Mucosa of descending colon (tissue), 3 donors: ENCODE measurements at regions not wholly inside any gene's neighbourhood (a gene's known extent, or its start where the extent isn't known, plus 50 kb on each side); places are given as distances from the start of the nearest gene placed in this dataset.

ENCODE experiments used
- ATAC-seq: fragments of 200-7000 bp; cut with Tn5 transposase; one replicate; pipeline ENCODE4 v1.9.1; 2020; ENCODE audit warnings: mild to moderate bottlenecking, moderate library complexity
- DNase-seq, 3 donors: peaks; one replicate each; pipeline ENCODE4 v3.0.0-alpha.2; 2020
- H3K36me3 ChIP-seq: fragments of 200-600 bp; one replicate; pipeline ENCODE4 v1.8.0; 2021; ENCODE audit warnings: low read depth, mild to moderate bottlenecking
- H3K4me1 ChIP-seq: fragments of 200-600 bp; one replicate; pipeline ENCODE4 v1.8.0; 2021; ENCODE audit warnings: low read depth, mild to moderate bottlenecking
- H3K4me3 ChIP-seq: fragments of 200-600 bp; one replicate; pipeline ENCODE4 v1.8.0; 2021; ENCODE audit warnings: mild to moderate bottlenecking
- H3K9me3 ChIP-seq: fragments of 200-600 bp; one replicate; pipeline ENCODE4 v1.8.0; 2021; ENCODE audit warnings: mild to moderate bottlenecking
- intact Hi-C, 2 donors: fragments of 100-400 bp; cut with DNase I in 1 of 2; cut with micrococcal nuclease in 1 of 2; formaldehyde crosslinking; loops; one replicate each; pipeline versions ENCODE4 v1.11.0 to v1.11.1; 2022; cut with DNase I, micrococcal nuclease
- TF ChIP-seq, protein P1 (sequence below): fragments of 200-600 bp; IDR thresholded peaks from one replicate; pipeline ENCODE4 v1.8.0; 2022; ENCODE audit warnings: antibody characterized with exemption, mild to moderate bottlenecking
- donor health status: DM: no; HTN: no; CAD: no; lungs with moderate emphysema.
- donor health status: DM: no; HTN: no; CAD: no.
- donor health status: DM: no; HTN: yes; CAD: no.

DNA sequence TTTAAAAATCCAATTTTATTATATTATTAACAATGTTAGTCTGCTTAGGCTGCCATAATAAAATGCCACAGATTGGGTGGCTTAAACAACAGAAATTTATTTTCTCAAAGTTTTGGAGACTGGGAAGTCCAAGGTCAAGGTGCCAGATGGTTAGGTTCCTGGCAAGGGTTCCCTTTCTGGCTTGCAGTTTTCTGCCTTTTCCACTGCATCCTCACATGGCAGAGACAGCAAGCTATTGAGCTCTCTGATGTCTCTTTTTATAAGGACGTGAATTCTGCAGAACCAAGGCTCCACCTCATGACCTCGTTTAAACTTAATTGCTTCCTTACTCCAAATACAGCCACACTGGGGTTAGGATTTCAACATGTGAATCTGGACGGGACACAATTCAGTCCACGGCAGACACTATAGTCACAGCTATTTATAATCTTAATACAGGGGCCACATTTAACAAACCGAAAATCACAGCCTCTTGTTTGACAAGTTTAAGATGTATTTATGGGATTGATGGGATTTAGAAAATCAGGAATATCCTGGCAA, 174.9 kb upstream of the PUM3 start:
- Histone ChIP-seq H3K4me1 (no peaks in the 10 kb centered on the region), H3K4me3 (no peak overlapping the region), H3K9me3 (no peaks in the 10 kb centered on the region), H3K36me3 (no peaks in the 10 kb centered on the region)
- TF ChIP-seq, protein P1, sequence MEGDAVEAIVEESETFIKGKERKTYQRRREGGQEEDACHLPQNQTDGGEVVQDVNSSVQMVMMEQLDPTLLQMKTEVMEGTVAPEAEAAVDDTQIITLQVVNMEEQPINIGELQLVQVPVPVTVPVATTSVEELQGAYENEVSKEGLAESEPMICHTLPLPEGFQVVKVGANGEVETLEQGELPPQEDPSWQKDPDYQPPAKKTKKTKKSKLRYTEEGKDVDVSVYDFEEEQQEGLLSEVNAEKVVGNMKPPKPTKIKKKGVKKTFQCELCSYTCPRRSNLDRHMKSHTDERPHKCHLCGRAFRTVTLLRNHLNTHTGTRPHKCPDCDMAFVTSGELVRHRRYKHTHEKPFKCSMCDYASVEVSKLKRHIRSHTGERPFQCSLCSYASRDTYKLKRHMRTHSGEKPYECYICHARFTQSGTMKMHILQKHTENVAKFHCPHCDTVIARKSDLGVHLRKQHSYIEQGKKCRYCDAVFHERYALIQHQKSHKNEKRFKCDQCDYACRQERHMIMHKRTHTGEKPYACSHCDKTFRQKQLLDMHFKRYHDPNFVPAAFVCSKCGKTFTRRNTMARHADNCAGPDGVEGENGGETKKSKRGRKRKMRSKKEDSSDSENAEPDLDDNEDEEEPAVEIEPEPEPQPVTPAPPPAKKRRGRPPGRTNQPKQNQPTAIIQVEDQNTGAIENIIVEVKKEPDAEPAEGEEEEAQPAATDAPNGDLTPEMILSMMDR: no peak
- no peak for DNase-seq
- ATAC-seq: no peak
- intact Hi-C loops: no loop called here

DNA sequence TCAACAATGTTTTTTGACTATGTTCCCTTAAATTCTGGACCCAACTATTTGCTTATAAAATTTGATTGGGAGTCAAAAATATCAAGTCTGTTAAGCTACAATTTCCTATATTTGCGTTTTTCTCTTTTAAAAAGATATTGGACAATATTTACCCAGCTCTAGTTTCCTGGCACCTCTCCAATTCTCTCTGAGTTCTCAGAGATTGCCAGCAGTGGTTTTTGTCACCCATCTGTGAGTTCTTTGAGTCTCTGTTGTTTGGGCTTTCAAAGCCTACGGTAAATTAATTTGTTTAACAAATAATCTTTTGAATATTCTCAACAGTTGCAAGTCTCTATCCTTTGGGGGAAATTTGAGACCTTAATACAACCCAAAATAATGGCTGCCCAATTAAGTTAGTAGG, 174.2 kb upstream of the PUM3 start:
- H3K4me1 ChIP-seq: no peaks in the 10 kb centered on the region
- H3K9me3 ChIP-seq: no peaks in the 10 kb centered on the region
- DNase-seq (no peak), ATAC-seq (no peak)
- no peaks in the 10 kb centered on the region for H3K36me3 ChIP-seq
- intact Hi-C loops: no loop called here
- TF ChIP-seq, protein P1: no peak
- no peak overlapping the region for H3K4me3 ChIP-seq

DNA sequence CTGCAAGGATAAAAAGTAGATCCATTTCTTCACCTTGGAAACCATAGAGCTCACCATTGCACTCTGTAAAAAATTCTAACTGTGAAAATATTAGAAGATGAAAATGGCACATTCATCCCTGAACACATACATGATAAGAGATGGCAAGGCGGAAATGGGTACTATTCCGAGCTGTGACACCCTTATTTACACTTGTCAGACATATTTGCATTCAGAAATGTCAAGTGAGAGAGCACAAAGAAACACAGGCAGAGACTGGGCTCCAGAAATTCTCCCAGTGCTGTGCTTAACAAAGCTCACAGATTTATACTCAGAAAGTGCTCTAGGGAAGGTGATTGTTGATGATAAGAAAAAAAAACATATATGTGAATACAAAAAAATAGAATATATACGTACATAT, 170.3 kb upstream of the PUM3 start:
- no peak overlapping the region for H3K4me3 ChIP-seq
- H3K9me3 ChIP-seq: no peaks in the 10 kb centered on the region
- no peaks in the 10 kb centered on the region for H3K36me3 ChIP-seq
- ATAC-seq: no peak
- intact Hi-C loops: no loop called here
- no peak for DNase-seq
- H3K4me1 ChIP-seq: no peaks in the 10 kb centered on the region
- TF ChIP-seq, protein P1: no peak

DNA sequence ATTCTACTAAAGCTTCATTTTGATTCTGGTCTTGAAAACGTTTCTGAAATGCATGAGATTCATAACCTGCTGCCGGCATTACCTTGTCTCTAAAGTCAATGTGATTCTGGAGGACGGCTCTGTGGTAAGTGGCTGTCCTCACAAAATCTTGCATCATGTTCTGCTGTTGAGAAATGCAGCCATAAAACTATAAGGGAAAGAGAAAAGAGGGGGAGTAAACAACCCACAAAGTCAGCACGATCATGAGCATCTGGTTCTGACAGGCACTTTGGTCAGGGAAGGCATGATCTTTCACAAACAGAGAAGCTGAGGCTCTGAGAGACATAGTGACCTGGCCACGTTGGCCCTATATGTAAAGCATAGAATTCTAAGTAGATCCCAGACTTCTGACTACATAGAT, 168.9 kb upstream of the PUM3 start:
- no peak overlapping the region for H3K4me3 ChIP-seq
- no peaks in the 10 kb centered on the region for H3K4me1 ChIP-seq
- DNase-seq: no peak
- no peak for ATAC-seq
- H3K9me3 ChIP-seq: no peaks in the 10 kb centered on the region
- no peaks in the 10 kb centered on the region for H3K36me3 ChIP-seq
- TF ChIP-seq, protein P1: no peak
- intact Hi-C loops: no loop called here

DNA sequence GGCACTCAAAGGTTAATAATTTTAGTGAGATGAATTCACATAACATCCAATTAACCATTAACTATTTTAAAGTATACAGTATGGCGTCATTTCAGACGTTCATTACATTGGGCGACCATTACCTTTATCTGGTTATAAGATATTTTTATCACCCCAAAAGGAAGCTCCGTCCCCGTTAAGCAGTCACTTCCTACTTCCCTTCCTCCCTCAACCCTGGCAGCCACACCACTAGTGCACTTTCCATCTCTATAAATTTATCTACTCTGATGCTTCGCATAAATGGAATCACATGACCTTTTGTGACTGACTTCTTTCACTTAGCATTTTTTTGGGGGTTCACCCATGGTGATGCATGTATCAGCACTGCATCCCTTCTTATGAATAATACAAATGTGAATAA, 168.3 kb upstream of the PUM3 start:
- H3K4me3 ChIP-seq: no peak overlapping the region
- DNase-seq (no peak), ATAC-seq (no peak)
- H3K4me1 ChIP-seq: no peaks in the 10 kb centered on the region
- TF ChIP-seq, protein P1: no peak
- no peaks in the 10 kb centered on the region for H3K9me3 ChIP-seq
- H3K36me3 ChIP-seq: no peaks in the 10 kb centered on the region
- intact Hi-C loops: no loop called here

DNA sequence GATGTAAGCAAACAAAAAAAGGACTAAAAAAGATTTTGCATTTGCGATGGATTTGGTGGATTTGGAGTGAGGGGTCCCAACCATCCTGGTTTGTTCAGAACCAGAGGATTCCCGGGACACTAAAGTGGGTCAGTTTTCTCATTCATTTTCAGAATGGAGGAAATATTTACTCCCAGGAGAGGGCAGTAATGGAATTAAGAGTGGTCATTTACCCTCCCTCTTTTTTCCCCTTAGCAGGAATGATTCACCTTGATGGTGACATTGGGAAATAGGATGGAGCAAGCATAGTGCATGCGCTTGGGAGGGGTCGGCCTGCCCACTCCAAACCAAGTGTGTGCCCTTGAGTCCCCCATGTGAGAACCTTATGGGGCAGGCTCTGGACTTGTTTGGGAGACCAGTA, 164.2 kb upstream of the PUM3 start:
- Histone ChIP-seq H3K4me1 (no peaks in the 10 kb centered on the region), H3K9me3 (no peaks in the 10 kb centered on the region), H3K36me3 (no peaks in the 10 kb centered on the region), H3K4me3 (no peak overlapping the region)
- no peak for ATAC-seq
- TF ChIP-seq, protein P1: no peak
- DNase-seq: no peak
- intact Hi-C loops: no loop called here
